ENCODE measurements at regions not wholly inside any gene's neighbourhood (a gene's known extent, or its start where the extent isn't known, plus 50 kb on each side); places are given as distances from the start of the nearest gene placed in this dataset.
A peak's percentile ranks its signal among the peaks of the same experiment; 100 is the strongest.

DNA sequence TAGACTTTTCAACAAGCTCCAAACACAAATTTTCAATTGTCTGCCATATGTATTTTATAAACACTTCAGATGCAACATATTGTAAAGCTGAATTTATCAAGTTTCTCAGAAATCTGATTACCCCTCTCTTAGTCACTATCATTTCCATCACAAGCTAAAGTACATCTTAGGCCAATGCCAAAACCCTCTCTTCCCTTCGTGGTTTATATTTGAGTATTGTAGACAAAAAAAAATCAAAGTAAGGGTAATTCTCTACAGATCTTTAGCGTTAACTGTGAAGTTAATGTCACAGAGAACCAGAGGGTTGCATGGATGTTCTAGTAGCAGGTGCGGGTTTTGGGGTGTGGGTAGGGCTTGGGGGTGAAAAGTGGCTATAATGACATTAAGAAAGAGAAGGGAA is 387.7 kb upstream of the PTGER4 start:
- dilution Hi-C loops (cut with MboI; ENCODE audit: extremely low pct_ligation_motif_present, low sequenced_read_pairs): no loop called here
- DNase-seq (ENCODE audit: low read depth, low spot score) (no peak), FAIRE-seq (no peak)
- Histone ChIP-seq H3K27ac (ENCODE audit: control insufficient read depth, insufficient read depth, low read length) (no peak overlapping the region), H3K79me2 (ENCODE audit: control insufficient read depth, insufficient read depth, low read length) (no peaks in the 10 kb centered on the region), H3K4me1 (ENCODE audit: control insufficient read depth, extremely low read depth, insufficient read depth, low read length) (no peaks in the 10 kb centered on the region), H2AFZ (ENCODE audit: control insufficient read depth, low read length) (no peak overlapping the region), H3K4me2 (ENCODE audit: control insufficient read depth, extremely low read depth, insufficient read depth, low read depth, low read length) (no peak overlapping the region), H3K9me3 (ENCODE audit: control insufficient read depth, low read depth, low read length) (no peaks in the 10 kb centered on the region), H3K9ac (ENCODE audit: control insufficient read depth, extremely low read depth, insufficient read depth, low read length) (no peak overlapping the region), H3K9me1 (ENCODE audit: control insufficient read depth, extremely low read depth, insufficient read depth, low read length) (no peaks in the 10 kb centered on the region), H3K27me3 (ENCODE audit: control insufficient read depth, extremely low read depth, insufficient read depth, low read length) (no peaks in the 10 kb centered on the region), H4K20me1 (ENCODE audit: control insufficient read depth, extremely low read depth, insufficient read depth, low read length) (no peaks in the 10 kb centered on the region), H3K36me3 (ENCODE audit: control insufficient read depth in 2 of 2, extremely low read depth in 1 of 2, insufficient read depth in 2 of 2, low read length in 2 of 2) (no peaks in the 10 kb centered on the region), H3K4me3 (ENCODE audit: control insufficient read depth in 2 of 3, extremely low read depth in 1 of 3, insufficient read depth in 2 of 3, low read depth in 1 of 3, low read length in 3 of 3) (no peak overlapping the region)
- no peak for TF ChIP-seq CTCF (optimal IDR thresholded peaks at IDR 0.05 in 1 of 3, IDR thresholded peaks at IDR 0.05 in 1 of 3, conservative IDR thresholded peaks at IDR 0.05 in 1 of 3; ENCODE audit: extremely low read depth in 1 of 3, insufficient read depth in 2 of 3, low read length in 3 of 3)
- no peak for TF ChIP-seq EZH2 (IDR thresholded peaks at IDR 0.05; ENCODE audit: low read length)

GRCh38 chr5:40291338-40291737 is 388.4 kb upstream of the PTGER4 start:
- no peaks in the 10 kb centered on the region for H3K79me2 ChIP-seq (ENCODE audit: control insufficient read depth, insufficient read depth, low read length)
- H2AFZ ChIP-seq (ENCODE audit: control insufficient read depth, low read length): no peak overlapping the region
- H3K9ac ChIP-seq (ENCODE audit: control insufficient read depth, extremely low read depth, insufficient read depth, low read length): no peak overlapping the region
- no peaks in the 10 kb centered on the region for H3K9me1 ChIP-seq (ENCODE audit: control insufficient read depth, extremely low read depth, insufficient read depth, low read length)
- no peaks in the 10 kb centered on the region for H3K27me3 ChIP-seq (ENCODE audit: control insufficient read depth, extremely low read depth, insufficient read depth, low read length)
- H3K4me3 ChIP-seq (ENCODE audit: control insufficient read depth in 2 of 3, extremely low read depth in 1 of 3, insufficient read depth in 2 of 3, low read depth in 1 of 3, low read length in 3 of 3): no peak overlapping the region
- no peaks in the 10 kb centered on the region for H3K9me3 ChIP-seq (ENCODE audit: control insufficient read depth, low read depth, low read length)
- TF ChIP-seq EZH2 (IDR thresholded peaks at IDR 0.05; ENCODE audit: low read length) (no peak), CTCF (optimal IDR thresholded peaks at IDR 0.05 in 1 of 3, IDR thresholded peaks at IDR 0.05 in 1 of 3, conservative IDR thresholded peaks at IDR 0.05 in 1 of 3; ENCODE audit: extremely low read depth in 1 of 3, insufficient read depth in 2 of 3, low read length in 3 of 3) (no peak)
- DNase-seq (ENCODE audit: low read depth, low spot score): no peak
- H3K36me3 ChIP-seq (ENCODE audit: control insufficient read depth in 2 of 2, extremely low read depth in 1 of 2, insufficient read depth in 2 of 2, low read length in 2 of 2): no peaks in the 10 kb centered on the region
- no peaks in the 10 kb centered on the region for H3K4me1 ChIP-seq (ENCODE audit: control insufficient read depth, extremely low read depth, insufficient read depth, low read length)
- H4K20me1 ChIP-seq (ENCODE audit: control insufficient read depth, extremely low read depth, insufficient read depth, low read length): no peaks in the 10 kb centered on the region
- no peak overlapping the region for H3K27ac ChIP-seq (ENCODE audit: control insufficient read depth, insufficient read depth, low read length)
- no peak overlapping the region for H3K4me2 ChIP-seq (ENCODE audit: control insufficient read depth, extremely low read depth, insufficient read depth, low read depth, low read length)
- FAIRE-seq: peak; percentile 13
- dilution Hi-C loops (cut with MboI; ENCODE audit: extremely low pct_ligation_motif_present, low sequenced_read_pairs): no loop called here
